Glutamatergic neuron (in vitro differentiated cells): ENCODE measurements at regions not wholly inside any gene's neighbourhood (a gene's known extent, or its start where the extent isn't known, plus 50 kb on each side); places are given as distances from the start of the nearest gene placed in this dataset.

Experiments
- DNase-seq: peaks from one replicate; pipeline ENCODE4 v3.0.0; 2022
- H3K27ac Mint-ChIP-seq: one replicate; pipeline ENCODE4 v1.8.0; 2020; ENCODE audit warnings: mild to moderate bottlenecking, mixed read lengths, inconsistent platforms; ENCODE audit not compliant: unreplicated experiment
- H3K27me3 Mint-ChIP-seq: one replicate; pipeline ENCODE4 v1.8.0; 2020; ENCODE audit warnings: mild to moderate bottlenecking, moderate library complexity, mixed read lengths, inconsistent platforms; ENCODE audit not compliant: unreplicated experiment
- H3K36me3 Mint-ChIP-seq: one replicate; pipeline ENCODE4 v1.8.0; 2020; ENCODE audit warnings: mild to moderate bottlenecking, mixed read lengths, inconsistent platforms; ENCODE audit not compliant: unreplicated experiment
- H3K4me1 Mint-ChIP-seq: one replicate; pipeline ENCODE4 v1.8.0; 2020; ENCODE audit warnings: mild to moderate bottlenecking, low read depth, mixed read lengths, inconsistent platforms; ENCODE audit not compliant: unreplicated experiment
- H3K4me3 Mint-ChIP-seq: one replicate; pipeline ENCODE4 v1.8.0; 2020; ENCODE audit warnings: mild to moderate bottlenecking, mixed read lengths, inconsistent platforms; ENCODE audit not compliant: unreplicated experiment
- H3K9me3 Mint-ChIP-seq: one replicate; pipeline ENCODE4 v1.8.0; 2020; ENCODE audit warnings: mild to moderate bottlenecking, moderate library complexity, mixed read lengths, inconsistent platforms; ENCODE audit not compliant: unreplicated experiment
- TF ChIP-seq, protein P1 (sequence below): fragments of 200-600 bp; sonication (generic); IDR thresholded peaks from one replicate; pipeline ENCODE4 v1.5.0; 2021; ENCODE audit not compliant: partially characterized antibody, unreplicated experiment

- H3K27ac Mint-ChIP-seq, result no peak overlapping the region
- no peaks in the 10 kb centered on the region for H3K9me3 Mint-ChIP-seq
- H3K36me3 Mint-ChIP-seq, result no peaks in the 10 kb centered on the region
- TF ChIP-seq, protein P1, sequence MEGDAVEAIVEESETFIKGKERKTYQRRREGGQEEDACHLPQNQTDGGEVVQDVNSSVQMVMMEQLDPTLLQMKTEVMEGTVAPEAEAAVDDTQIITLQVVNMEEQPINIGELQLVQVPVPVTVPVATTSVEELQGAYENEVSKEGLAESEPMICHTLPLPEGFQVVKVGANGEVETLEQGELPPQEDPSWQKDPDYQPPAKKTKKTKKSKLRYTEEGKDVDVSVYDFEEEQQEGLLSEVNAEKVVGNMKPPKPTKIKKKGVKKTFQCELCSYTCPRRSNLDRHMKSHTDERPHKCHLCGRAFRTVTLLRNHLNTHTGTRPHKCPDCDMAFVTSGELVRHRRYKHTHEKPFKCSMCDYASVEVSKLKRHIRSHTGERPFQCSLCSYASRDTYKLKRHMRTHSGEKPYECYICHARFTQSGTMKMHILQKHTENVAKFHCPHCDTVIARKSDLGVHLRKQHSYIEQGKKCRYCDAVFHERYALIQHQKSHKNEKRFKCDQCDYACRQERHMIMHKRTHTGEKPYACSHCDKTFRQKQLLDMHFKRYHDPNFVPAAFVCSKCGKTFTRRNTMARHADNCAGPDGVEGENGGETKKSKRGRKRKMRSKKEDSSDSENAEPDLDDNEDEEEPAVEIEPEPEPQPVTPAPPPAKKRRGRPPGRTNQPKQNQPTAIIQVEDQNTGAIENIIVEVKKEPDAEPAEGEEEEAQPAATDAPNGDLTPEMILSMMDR, result no peak
- H3K4me1 Mint-ChIP-seq, result no peaks in the 10 kb centered on the region
- no peak for DNase-seq
- peaks cover 6% of the 10 kb centered on the region for H3K27me3 Mint-ChIP-seq
- no peak overlapping the region for H3K4me3 Mint-ChIP-seq
Observed at GRCh38 chr10:86591436-86591835, 62.9 kb upstream of the OPN4 start.

DNA sequence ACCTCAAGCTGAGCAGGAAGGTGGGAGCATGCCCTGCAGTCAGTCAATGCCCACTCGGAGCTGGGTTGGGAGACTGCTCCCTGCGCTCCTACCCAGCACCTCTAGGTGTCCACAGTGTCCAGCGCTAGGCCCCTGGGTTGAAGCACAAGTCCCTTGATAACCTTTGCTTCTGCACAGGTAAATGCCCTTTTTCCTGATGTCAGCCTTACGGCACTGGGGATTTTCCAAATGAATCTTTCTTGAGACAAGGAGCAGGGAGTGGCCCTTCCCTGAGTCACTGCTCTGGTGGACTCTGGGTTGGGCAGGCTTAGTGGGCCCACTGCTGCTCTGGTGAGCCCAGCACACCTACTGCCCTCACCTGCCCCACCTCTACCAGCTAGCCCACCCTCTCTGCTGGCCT is 61.9 kb upstream of the OPN4 start:
- Mint-ChIP-seq H3K27ac (no peak overlapping the region), H3K27me3 (peaks cover 3% of the 10 kb centered on the region), H3K9me3 (no peaks in the 10 kb centered on the region), H3K36me3 (no peaks in the 10 kb centered on the region), H3K4me3 (no peak overlapping the region), H3K4me1 (no peaks in the 10 kb centered on the region)
- no peak for DNase-seq
- TF ChIP-seq, protein P1, result no peak

- H3K9me3 Mint-ChIP-seq, result no peaks in the 10 kb centered on the region
- H3K27me3 Mint-ChIP-seq, result peaks cover 3% of the 10 kb centered on the region
- H3K4me1 Mint-ChIP-seq, result no peaks in the 10 kb centered on the region
Observed at GRCh38 chr10:86594535-86594934, 59.8 kb upstream of the OPN4 start.

DNA sequence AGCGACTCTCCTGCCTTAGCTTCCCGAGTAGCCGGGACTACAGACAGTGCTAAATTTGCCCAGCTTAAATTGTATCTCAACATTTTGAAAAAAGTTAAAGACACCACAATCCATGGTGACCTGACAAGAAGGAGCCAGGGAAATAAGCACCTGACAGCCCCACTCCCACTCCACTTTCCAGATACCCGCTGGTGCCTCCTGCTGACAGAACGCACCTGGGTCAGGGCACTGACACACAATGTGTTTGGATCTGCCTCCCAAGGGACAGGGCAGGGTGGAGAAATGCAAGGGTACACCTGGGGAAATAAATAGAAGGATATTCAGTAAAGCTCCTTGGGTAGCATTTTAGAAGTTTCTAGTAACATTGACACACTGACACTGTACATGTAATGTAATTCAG is 58.9 kb upstream of the OPN4 start:
- Mint-ChIP-seq H3K4me3 (no peak overlapping the region), H3K27ac (no peak overlapping the region), H3K27me3 (peaks cover 3% of the 10 kb centered on the region), H3K9me3 (no peaks in the 10 kb centered on the region), H3K36me3 (no peaks in the 10 kb centered on the region), H3K4me1 (no peaks in the 10 kb centered on the region)
- no peak for DNase-seq
- TF ChIP-seq, protein P1, result no peak

More at GRCh38 chr10:86594535-86594934, 59.8 kb upstream of the OPN4 start:
- Mint-ChIP-seq H3K4me3 (no peak overlapping the region), H3K27ac (no peak overlapping the region), H3K36me3 (no peaks in the 10 kb centered on the region)
- TF ChIP-seq, protein P1, result no peak
- DNase-seq, result no peak

DNA sequence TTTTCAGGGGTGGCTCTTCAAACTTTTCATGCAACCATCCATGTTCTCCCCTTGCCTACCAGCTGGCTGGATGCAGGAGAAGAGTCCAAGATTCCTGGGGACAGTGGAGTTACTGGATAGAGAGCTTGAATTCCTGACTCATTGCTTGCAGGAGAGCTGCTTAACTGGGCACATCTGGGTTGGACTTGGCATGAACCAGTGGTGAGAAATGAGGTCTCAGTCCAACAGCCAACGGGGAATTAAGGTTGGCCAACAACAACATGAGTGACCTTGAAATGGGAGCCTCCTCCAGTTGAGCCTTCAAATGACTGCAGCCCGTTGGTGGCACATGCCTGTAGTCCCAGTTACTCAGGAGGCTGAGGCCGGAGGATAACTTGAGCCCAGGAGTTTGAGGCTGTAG is 58.1 kb upstream of the OPN4 start:
- no peak overlapping the region for H3K4me3 Mint-ChIP-seq
- no peaks in the 10 kb centered on the region for H3K4me1 Mint-ChIP-seq

More for the DNA sequence above, 58.1 kb upstream of the OPN4 start:
- no peaks in the 10 kb centered on the region for H3K9me3 Mint-ChIP-seq
- no peaks in the 10 kb centered on the region for H3K36me3 Mint-ChIP-seq
- no peak overlapping the region for H3K27ac Mint-ChIP-seq
- no peak for DNase-seq
- H3K27me3 Mint-ChIP-seq, result peaks cover 3% of the 10 kb centered on the region
- TF ChIP-seq, protein P1, result no peak
